Keratinocyte (primary cell): ENCODE measurements at regions not wholly inside any gene's neighbourhood (a gene's known extent, or its start where the extent isn't known, plus 50 kb on each side); places are given as distances from the start of the nearest gene placed in this dataset.

Experiments
- DNase-seq: peaks from one replicate; pipeline ENCODE4 v3.0.0-alpha.2; 2011; ENCODE audit warnings: low read depth, missing footprints, low spot score
- FAIRE-seq: peaks from 2 replicates; lab custom pipeline; 2011; peaks lifted over from hg19 to GRCh38; lab: Jason Lieb, UNC
- H2AFZ ChIP-seq: 2 replicates; pipeline ENCODE4 v1.6.0; 2012; ENCODE audit warnings: low read length, control low read depth, inconsistent platforms; ENCODE audit not compliant: control insufficient read depth
- H3K27ac ChIP-seq: 2 replicates; pipeline ENCODE4 v1.5.1; 2011; ENCODE audit warnings: low read length; ENCODE audit not compliant: control insufficient read depth, insufficient read depth
- H3K27me3 ChIP-seq: 3 replicates; pipeline ENCODE4 v1.6.0; 2011; ENCODE audit warnings: low read length; ENCODE audit not compliant: control insufficient read depth, insufficient read depth; ENCODE audit errors: extremely low read depth
- H3K36me3 ChIP-seq, 2 experiments: 2 replicates in 1 of 2; 3 replicates in 1 of 2; pipeline ENCODE4 v1.5.1; 2011; ENCODE audit warnings: low read length in 2 of 2, mild to moderate bottlenecking in 1 of 2; ENCODE audit not compliant: control insufficient read depth in 2 of 2, insufficient read depth in 2 of 2; ENCODE audit errors: extremely low read depth in 1 of 2
- H3K4me1 ChIP-seq: 3 replicates; pipeline ENCODE4 v1.5.1; 2011; ENCODE audit warnings: low read length; ENCODE audit not compliant: control insufficient read depth, insufficient read depth; ENCODE audit errors: extremely low read depth
- H3K4me2 ChIP-seq: 3 replicates; pipeline ENCODE4 v1.6.0; 2011; ENCODE audit warnings: low read depth, low read length; ENCODE audit not compliant: control insufficient read depth, insufficient read depth; ENCODE audit errors: extremely low read depth
- H3K4me3 ChIP-seq, 3 experiments: fragments of 200-600 bp in 1 of 3; sonication (generic) in 1 of 3; 2 replicates in 2 of 3; 3 replicates in 1 of 3; pipeline ENCODE4 v1.5.1; 2011 to 2016; ENCODE audit warnings: low read length in 3 of 3, mild to moderate bottlenecking in 3 of 3, control low read depth in 2 of 3, inconsistent platforms in 1 of 3, low read depth in 1 of 3, mixed read lengths in 1 of 3, mixed run types in 1 of 3, moderate library complexity in 1 of 3; ENCODE audit not compliant: control insufficient read depth in 2 of 3, insufficient read depth in 2 of 3; ENCODE audit errors: extremely low read depth in 1 of 3
- H3K79me2 ChIP-seq: 2 replicates; pipeline ENCODE4 v1.6.0; 2012; ENCODE audit warnings: low read length; ENCODE audit not compliant: control insufficient read depth, insufficient read depth
- H3K9ac ChIP-seq: 3 replicates; pipeline ENCODE4 v1.6.0; 2011; ENCODE audit warnings: low read length; ENCODE audit not compliant: control insufficient read depth, insufficient read depth; ENCODE audit errors: extremely low read depth
- H3K9me1 ChIP-seq: 3 replicates; pipeline ENCODE4 v1.6.0; 2011; ENCODE audit warnings: low read length; ENCODE audit not compliant: control insufficient read depth, insufficient read depth; ENCODE audit errors: extremely low read depth
- H3K9me3 ChIP-seq: 2 replicates; pipeline ENCODE4 v1.5.1; 2012; ENCODE audit warnings: low read depth, low read length; ENCODE audit not compliant: control insufficient read depth
- H4K20me1 ChIP-seq: 3 replicates; pipeline ENCODE4 v1.6.0; 2011; ENCODE audit warnings: low read length; ENCODE audit not compliant: control insufficient read depth, insufficient read depth; ENCODE audit errors: extremely low read depth
- EZH2 ChIP-seq: IDR thresholded peaks from one replicate; pipeline ENCODE4 v1.6.1; 2012; ENCODE audit warnings: inconsistent platforms, mild to moderate bottlenecking, low read length, moderate library complexity
- dilution Hi-C: fragments of 300-500 bp; cut with MboI; formaldehyde crosslinking; loops from one replicate; pipeline ENCODE4 v1.7.0; 2020; ENCODE audit warnings: low sequenced_read_pairs; ENCODE audit not compliant: extremely low pct_ligation_motif_present
- TF ChIP-seq, protein P1 (sequence below), 3 experiments: IDR thresholded peaks in 1 of 3; conservative IDR thresholded peaks in 1 of 3; optimal IDR thresholded peaks in 1 of 3; 2 replicates in 2 of 3; 3 replicates in 1 of 3; pipeline versions ENCODE3 to v1.5.1; 2011; ENCODE audit warnings: low read length in 3 of 3, mild to moderate bottlenecking in 3 of 3, moderate library complexity in 2 of 3, control low read depth in 1 of 3, inconsistent platforms in 1 of 3; ENCODE audit not compliant: insufficient read depth in 2 of 3; ENCODE audit errors: extremely low read depth in 1 of 3

DNA sequence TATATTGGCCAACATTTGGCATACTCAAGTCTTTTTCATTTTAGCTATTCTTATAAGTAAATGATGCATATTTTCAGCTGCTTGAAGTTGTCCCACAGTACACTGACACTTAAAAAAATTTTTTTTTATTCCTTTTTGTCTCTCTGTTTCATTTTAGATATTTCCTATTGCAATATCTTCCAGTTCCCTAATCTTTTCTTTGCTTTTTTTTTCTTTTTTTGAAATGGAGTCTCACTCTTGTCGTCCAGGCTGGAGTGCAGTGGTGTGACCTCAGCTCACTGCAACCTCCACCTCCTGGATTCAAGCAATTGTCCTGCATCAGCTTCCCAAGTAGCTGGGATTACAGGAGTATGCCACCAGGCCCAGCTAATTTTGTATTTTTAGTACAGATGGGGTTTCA is 217.4 kb upstream of the KRR1 start:
- Histone ChIP-seq H4K20me1 (no peaks in the 10 kb centered on the region), H3K4me2 (no peak overlapping the region), H2AFZ (no peak overlapping the region), H3K9me1 (no peaks in the 10 kb centered on the region), H3K9ac (no peak overlapping the region), H3K9me3 (no peaks in the 10 kb centered on the region), H3K4me1 (peaks cover 18% of the 10 kb centered on the region), H3K36me3 (no peaks in the 10 kb centered on the region), H3K27me3 (no peaks in the 10 kb centered on the region), H3K79me2 (no peaks in the 10 kb centered on the region), H3K4me3 (no peak overlapping the region), H3K27ac (no peak overlapping the region)
- DNase-seq (no peak), FAIRE-seq (no peak)
- TF ChIP-seq EZH2, result no peak
- TF ChIP-seq, protein P1, sequence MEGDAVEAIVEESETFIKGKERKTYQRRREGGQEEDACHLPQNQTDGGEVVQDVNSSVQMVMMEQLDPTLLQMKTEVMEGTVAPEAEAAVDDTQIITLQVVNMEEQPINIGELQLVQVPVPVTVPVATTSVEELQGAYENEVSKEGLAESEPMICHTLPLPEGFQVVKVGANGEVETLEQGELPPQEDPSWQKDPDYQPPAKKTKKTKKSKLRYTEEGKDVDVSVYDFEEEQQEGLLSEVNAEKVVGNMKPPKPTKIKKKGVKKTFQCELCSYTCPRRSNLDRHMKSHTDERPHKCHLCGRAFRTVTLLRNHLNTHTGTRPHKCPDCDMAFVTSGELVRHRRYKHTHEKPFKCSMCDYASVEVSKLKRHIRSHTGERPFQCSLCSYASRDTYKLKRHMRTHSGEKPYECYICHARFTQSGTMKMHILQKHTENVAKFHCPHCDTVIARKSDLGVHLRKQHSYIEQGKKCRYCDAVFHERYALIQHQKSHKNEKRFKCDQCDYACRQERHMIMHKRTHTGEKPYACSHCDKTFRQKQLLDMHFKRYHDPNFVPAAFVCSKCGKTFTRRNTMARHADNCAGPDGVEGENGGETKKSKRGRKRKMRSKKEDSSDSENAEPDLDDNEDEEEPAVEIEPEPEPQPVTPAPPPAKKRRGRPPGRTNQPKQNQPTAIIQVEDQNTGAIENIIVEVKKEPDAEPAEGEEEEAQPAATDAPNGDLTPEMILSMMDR (optimal IDR thresholded peaks at IDR 0.05 in 1 of 3, IDR thresholded peaks at IDR 0.05 in 1 of 3, conservative IDR thresholded peaks at IDR 0.05 in 1 of 3; ENCODE audit: extremely low read depth in 1 of 3, insufficient read depth in 2 of 3, low read length in 3 of 3), result no peak
- dilution Hi-C loops, result no loop called here

DNA sequence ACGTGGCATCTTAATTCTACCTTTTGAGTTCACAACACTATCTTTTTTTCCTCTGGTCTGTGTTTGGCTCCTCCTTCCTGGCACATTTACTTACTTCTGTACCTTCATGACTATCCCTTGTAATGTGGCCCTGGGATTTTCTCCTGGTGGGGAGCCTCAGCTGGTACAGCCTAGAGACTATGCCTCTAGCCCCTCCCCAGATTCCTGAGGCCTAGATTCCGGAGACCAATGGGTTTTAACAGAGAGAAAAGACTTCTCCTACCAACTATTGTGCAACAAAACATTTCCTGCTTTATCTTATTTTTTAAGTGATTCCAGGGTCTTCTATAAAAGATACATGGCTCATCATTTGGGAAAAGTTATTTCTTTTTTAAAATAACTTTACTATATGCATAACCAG is 216.2 kb upstream of the KRR1 start:
- FAIRE-seq (no peak), DNase-seq (no peak)
- no peak overlapping the region for H3K4me3 ChIP-seq
- H3K9me1 ChIP-seq, result no peaks in the 10 kb centered on the region
- no peaks in the 10 kb centered on the region for H3K36me3 ChIP-seq
- H3K9me3 ChIP-seq, result no peaks in the 10 kb centered on the region
- H2AFZ ChIP-seq, result no peak overlapping the region
- H3K27me3 ChIP-seq, result no peaks in the 10 kb centered on the region
- TF ChIP-seq, protein P1 (optimal IDR thresholded peaks at IDR 0.05 in 1 of 3, IDR thresholded peaks at IDR 0.05 in 1 of 3, conservative IDR thresholded peaks at IDR 0.05 in 1 of 3; ENCODE audit: extremely low read depth in 1 of 3, insufficient read depth in 2 of 3, low read length in 3 of 3), result no peak
- no peak for TF ChIP-seq EZH2
- no peak overlapping the region for H3K27ac ChIP-seq
- H3K9ac ChIP-seq, result no peak overlapping the region
- dilution Hi-C loops, result no loop called here
- no peaks in the 10 kb centered on the region for H4K20me1 ChIP-seq
- H3K4me1 ChIP-seq, result peaks cover 26% of the 10 kb centered on the region
- H3K79me2 ChIP-seq, result no peaks in the 10 kb centered on the region
- H3K4me2 ChIP-seq, result no peak overlapping the region
